SIG-M5 treated with dmso at 0.1 percent for 504 hours (cell line): ENCODE measurements at regions not wholly inside any gene's neighbourhood (a gene's known extent, or its start where the extent isn't known, plus 50 kb on each side); places are given as distances from the start of the nearest gene placed in this dataset.
"Not testable (repeated sequence)": the region's sequence is repeated elsewhere in the genome, so short reads cannot be mapped to it uniquely, and the experiment has no call there.

Source experiments
- DNase-seq: peaks from one replicate; lab custom pipeline; 2025; ENCODE audit not compliant: unreplicated experiment; lab: John Stamatoyannopoulos, UW

DNA sequence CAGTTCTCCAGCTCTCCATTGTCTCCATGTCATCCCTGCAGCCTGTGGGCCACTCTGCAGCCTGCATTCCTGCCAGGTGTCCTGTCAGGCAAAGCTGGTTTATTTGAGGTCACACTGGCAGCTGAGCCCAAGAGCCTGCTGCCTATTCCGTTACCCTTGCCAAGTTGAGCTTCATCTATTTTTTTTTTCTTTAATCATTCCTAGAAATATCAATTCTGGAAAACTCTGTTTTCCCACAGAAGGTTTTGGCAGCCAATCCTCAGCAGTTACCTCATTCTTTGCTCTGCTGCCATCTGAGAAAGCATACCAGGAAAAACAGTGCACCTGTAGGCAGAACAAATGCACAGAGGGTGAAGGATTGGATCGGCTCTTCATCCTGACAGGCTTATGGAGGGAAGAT, 411.0 kb upstream of the ACVR2A start:
- no peak for DNase-seq

DNA sequence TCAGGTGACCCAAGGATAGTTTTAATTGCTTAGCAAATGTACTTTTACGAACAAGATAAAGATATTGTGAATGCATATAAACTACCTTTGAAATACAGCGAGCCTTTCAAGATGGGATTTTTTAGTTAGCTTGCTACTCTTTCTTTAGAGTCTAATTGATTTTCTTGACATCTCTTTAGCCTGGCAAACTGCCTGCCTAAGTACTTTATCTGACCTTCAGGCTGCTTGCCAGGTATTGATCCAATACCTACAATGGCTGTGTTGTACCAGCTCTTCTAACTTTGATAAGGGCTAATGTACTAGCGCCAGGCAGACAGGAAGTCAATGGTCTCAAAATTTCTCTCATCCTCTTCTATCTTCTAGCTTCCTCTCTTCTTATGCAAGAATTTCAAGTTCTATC, 414.4 kb upstream of the ACVR2A start:
- no peak for DNase-seq

DNA sequence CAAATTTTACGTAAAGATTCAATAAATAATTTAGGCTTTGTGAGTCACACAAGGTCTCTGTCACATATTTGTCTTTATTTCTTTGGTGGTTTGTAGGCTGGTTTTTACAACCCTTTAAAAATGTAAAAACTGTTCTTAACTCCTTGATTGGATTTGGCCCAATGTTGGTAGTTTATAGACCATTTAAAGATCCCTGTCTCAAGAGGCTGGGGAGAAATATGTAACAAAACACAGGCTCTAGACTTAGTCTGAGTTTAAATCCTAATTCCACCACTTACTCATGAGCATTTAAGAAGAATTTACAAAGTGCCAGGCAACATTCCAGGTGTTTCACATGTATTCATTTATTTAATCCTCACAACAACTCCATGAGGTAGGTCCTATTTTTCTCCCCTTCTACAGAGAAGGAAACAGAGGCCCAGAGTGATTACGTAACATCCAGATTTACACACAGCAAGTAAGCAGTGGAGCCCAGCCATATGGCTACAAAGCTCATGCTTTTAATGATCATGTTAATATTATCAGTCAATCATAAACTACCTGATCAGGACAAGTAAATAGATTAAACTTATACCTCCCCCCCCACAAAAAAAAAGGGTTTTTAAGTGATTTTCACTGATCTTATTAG, 416.6 kb upstream of the ACVR2A start:
- DNase-seq, result no peak

DNA sequence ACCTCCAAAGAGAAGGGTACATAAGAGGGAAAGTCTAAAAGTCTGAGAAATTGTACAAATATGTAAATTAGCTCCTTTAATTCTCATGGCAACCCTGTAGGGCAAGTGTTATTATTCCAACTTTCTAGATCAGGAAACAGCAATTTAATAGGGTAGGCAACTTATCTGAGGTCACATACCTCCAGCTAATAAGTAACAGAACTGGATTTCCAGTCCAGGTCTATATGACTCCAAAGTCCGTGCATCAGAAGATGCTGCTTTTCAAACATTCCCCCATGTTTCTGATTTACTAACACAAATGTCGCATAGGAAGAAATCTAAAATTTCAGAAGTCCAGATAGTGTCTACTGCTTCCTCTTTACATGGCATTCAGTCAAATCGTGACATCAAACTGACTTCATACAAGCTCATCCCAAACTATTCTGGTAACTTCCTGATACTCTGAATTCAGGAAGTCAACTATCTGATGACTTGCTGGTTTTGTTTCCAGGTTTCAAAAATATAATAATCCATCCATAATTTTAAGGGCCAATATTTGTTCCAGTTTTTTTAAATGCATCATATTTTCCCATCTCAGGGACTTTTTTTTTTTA, 419.3 kb upstream of the ACVR2A start:
- no peak for DNase-seq

DNA sequence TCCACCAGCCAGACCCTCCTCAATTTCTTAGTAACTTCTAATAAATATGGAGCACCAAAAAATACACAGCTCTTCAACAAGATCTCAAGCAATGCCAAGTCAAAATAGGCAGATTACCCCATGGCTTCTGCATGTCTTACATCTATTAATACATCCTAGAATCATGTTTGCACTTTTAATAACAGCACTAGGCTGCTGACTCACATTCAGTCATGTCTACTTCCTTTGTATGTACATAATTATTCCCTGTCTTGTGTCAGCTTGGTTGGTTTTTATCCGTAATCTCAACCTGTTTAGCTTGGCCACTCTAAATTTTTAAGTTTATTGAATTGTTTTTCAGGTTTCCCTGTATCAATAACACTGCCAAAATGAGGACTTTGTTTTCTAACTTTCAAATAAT, 420.1 kb upstream of the ACVR2A start:
- no peak for DNase-seq

DNA sequence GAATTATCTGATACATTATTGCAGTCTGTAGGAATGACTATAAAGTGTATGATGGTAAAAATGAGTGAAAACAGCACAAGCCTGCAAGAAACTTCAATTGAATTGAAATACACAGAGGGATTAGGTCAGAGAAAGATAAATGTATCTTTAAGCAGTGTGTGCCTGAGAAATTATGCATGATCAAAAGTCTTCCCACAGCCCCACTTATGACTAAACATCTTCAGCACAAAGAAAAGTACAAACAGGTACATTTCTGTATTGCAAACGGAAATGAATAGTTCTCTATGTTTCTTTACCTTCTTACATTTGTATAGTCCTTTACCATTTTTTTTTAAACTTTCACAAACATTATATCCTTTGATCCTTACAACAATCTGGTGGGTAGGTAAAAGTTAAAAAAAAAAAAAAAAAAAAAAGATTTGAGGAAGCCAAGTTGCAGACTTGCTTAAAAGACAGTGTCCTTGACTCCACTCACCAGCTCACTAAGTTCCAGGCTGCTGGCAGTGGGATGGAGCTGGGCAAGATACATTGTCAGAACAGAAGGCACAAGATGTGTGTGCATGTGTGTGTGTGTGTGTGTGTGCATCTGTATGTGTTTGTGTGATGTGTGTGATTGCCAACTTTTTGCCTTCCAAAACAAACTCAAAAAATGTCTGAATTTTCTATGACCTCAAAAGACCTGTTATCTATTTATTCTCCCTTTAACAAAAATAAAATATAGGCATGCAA, 423.7 kb upstream of the ACVR2A start:
- DNase-seq, result no peak

DNA sequence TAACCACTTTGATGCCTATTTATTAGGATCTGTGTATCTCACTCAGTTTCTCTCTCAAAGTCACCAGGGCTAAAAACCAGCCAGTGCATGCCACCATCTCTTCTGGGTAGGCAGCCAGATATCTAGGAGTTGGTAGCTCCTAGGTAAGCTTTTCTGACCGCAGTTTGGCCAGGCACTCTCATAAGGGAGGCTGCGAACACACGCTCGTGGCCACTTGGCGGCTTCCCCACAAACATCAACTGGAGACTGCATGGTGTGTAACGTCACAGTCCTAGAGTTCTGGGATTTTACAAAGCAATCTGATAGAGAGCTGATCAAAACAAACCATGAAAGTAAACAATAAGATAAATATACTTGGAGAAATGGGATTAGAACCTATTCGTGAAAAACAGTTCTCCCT, 424.3 kb upstream of the ACVR2A start:
- no peak for DNase-seq

DNA sequence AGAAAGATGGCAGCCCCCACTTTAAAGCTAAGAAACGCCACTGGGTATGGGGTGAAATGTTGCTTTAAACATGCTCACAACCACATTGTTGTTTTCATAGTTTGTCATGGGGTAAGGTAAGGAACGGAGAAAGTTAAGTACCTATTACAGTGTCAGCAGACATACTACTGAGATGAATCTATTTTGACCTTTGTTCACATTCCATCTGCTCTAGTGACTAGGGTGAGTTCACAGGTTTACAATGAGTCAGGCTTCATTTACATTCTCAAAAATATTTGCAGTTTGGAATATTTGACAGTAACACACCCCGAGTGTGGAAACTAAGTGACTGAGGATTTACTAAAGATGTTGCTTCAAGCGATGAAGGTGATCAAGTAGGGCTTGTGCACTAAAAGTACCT, 428.7 kb upstream of the ACVR2A start:
- peak; percentile 10 for DNase-seq

DNA sequence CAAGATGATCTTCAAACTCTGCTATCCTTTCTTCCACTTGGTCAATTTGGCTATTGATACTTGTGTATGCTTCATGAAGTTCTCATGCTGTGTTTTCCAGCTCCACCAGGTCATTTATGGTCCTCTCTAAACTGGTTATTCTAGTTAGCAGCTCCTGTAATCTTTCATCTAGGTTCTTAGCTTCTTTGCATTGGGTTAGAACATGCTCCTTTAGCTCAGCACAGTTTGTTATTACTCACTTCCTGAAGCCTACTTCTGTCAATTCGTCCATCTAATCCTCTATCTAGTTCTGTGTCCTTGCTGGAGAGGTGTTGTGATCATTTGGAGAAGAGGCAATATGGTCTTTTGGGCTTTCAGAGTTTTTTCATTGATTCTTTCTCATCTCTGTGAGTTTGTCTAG, 430.2 kb upstream of the ACVR2A start:
- DNase-seq, result not testable (repeated sequence)

DNA sequence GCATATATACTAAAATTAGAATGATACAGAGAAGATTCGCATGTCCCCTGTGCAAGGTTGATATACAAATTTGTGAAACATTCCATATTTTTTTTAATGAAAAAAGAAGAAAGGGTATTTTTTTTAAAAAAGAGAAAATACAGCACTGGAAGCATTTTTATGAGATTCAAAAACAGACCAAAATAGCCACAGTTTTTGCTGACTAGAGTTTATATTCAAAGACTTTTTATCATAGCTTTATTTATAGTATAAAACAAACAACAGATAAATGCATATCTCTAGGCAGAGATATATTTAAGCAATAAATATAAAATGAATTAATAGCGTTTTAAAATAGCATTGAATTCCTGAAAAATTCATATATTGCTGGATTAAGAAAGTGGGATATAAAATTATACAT, 436.5 kb upstream of the ACVR2A start:
- DNase-seq, result no peak

DNA sequence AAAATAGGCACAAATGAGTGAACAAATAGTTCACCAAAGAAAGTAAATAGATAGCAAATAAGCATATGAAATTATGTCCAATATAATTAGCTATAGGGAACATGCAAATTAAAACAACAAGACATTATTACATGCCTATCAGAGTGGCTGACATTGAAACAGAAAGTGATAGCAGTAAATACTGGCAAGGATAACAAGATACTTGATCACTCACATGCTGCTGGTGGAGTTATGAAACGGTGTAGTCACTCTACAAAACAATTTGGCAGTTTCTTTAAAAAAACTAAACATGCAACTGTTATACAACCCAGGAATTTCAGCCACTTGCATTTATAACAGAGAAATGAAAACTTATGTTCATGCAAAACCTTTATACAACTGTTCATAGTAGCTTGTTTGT, 439.2 kb upstream of the ACVR2A start:
- no peak for DNase-seq

DNA sequence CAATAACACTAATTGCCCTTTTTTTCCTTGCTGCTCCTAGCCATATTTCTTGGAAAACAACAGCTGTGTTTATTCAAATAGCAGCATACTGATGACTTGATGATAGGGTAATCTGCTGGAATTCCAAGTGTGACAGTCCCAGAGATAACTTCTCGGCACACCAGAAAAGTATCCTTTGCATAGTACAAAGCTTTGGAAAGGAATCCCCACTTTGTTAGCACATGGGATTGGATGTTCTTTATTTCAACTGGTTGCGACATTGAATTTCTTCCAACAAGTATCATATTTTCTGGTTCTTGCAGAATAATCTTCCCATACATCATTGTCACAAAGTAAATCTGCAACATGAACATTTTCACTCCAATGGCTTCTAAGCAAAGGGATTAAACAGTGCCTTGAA, 445.8 kb upstream of the ACVR2A start:
- no peak for DNase-seq

DNA sequence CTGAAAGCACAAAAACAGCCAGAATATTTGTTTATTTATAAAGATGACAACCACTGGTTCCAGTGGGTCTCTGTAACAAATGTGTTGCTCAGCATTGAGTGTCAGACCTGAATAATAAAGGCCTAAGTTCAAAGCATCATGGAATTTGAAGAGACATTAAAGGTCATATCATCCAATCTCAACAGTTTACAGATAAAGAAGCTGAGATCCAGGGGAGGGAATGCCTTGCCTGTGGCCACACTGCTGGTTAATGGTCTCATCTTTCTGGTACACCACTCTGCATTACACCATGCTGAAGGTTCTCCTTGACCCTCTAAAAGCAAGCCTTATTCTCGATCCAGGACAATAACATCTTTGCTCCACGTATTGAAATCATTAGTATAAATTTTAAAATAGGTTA, 446.5 kb upstream of the ACVR2A start:
- no peak for DNase-seq

DNA sequence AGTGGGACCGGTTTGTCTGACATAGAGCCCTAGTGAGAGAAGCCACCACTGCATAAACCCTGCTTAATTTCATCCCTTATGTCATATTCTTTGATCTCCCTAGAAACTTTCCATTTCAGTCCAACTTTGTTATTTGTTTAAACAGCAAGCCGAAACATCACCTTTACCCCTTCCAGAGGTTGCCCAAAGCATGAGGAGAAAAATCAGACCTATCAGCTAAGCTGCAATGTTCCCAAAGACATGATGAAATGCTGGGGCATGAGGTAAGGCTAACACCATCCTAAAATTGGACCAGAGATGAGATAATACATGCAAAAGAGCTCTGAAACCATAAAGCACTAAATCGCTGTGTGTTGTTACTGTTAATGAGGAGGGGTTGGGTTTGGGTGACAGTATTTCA, 447.9 kb upstream of the ACVR2A start:
- no peak for DNase-seq

DNA sequence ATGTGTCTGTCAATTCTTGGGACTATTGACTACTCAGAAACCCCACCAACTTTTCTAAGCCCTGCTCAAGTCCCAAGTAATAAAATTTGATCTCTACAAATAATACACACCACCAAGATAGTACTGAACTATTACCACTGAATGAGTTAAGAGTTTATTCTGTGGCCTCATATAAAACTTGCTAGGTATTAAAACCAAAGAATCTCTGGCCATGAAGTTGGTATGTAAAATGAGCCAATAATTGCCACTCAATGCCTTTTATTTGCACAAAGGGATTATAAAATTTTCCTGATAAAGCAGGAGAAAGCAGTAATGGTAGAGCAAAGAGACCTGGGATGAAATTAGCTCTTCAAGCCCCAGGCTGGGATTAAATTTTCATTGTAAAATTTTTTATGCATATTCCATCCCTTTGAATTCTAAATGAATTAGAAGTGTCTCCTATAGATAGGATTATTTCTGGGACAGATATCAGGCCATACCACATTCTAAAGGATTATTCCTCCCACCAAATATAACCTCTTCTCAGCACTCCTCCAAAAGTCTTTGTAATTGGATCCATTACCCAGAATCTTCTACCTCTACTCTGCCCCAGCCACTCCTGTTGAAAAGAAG, 450.5 kb upstream of the ACVR2A start:
- DNase-seq, result no peak

DNA sequence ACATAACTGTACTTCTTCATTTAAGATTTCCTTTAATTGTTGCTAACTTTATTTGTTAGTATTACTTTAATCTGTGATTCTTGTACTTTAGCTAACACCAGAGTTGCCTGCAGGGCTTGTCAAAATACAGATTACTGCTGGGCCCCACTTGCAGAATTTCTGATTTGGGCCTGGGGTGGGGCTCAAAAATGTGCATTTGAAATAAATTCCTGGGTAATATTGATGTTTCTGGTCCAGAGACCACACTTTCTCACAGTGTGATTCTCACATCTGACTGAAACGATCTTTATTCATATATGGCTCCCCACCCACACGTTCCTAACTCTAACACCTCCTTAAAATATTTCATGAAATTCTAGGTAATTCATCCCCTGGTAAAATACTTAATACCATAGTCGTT, 452.6 kb upstream of the ACVR2A start:
- no peak for DNase-seq

DNA sequence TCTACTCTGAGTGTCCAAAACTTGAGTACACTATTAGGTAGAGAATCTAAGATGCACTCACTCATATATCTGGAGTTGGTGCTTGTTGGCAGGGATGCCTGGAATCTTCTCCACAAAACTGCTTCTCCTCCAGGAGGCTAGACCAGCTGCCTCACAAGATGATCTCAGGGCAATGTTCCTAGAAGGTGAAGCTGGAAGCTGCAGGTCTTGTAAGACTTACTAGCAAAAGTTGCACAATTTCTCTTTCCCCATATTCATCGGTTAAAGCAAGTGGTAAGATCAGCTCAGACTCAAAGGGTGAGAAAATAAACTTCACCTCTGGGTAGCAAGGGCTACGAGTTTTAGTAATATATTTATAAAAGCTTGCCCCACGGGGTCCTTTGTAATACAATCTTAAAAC, 454.4 kb upstream of the ACVR2A start:
- no peak for DNase-seq

DNA sequence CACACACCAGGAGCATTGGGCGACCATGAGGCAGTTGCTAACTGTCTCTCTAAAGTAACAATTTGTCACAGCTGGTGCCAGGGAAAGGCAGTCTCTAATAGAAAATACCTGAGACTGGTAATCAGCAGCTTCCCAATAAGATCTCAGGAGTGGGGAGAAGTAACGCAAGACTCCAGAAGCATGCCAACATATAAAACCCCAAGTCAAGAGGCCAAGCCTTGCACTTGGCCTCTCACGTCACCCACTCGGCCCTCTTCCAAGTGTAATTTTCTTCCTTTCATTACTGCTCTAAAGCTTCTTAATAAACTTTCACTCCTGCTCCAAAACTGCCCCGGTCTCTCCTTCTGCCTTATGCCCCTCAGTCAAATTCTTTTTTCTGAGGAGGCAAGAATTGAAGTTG, 455.6 kb upstream of the ACVR2A start:
- DNase-seq, result no peak

DNA sequence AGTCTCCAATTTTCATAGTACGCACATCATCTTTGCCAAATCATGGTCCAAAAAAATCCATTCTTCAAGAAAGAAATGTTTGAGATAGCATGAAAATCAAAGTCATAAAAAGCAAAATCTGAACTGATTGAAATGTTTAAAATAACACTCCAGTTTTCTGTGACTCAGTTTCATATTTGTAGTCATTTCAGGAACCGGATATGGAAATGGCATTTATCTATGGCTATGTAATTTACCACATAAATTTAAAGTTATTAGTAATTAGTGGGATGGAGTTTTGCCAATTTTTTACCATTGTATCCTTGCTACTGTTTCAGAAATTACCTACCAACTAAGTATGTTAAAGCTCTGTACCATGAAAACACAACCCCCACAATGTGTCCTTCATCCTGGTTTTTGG, 456.6 kb upstream of the ACVR2A start:
- no peak for DNase-seq

DNA sequence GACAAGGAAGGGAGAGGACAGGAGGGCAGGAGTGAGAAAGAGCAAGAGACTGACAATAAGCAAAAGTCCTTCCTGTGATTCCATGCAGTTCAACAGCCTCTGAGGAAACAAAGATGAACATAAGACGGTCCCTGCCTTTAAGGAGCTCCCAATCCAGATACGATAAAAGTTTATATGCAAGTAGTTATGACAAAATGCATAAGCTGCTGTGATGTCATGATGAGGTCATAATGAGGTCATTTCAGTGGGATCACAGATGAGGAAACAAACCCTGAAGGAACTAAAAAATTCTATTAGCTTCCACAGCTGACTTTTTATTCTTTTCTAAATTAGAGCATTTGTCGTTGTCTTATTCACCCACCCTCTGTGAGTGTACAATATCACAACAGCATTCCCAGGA, 458.5 kb upstream of the ACVR2A start:
- no peak for DNase-seq

DNA sequence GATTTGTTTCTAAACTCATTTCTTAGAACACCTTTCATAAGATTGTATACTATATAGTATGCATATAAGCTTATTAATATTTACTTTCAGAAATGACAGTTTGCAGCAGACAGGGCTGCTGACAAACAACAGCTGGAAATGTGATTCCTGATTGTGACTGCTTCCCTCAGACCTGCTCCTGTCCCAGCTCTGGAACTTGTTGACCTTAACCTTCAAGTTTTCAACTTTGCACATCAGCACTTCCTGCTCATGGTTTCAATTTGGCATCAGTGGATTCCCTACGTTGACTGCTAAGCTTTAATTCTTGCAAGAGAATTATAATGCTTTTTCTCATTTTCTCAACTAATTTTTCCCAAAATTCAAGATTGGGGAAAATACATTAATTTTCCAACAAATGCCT, 459.2 kb upstream of the ACVR2A start:
- DNase-seq, result no peak

DNA sequence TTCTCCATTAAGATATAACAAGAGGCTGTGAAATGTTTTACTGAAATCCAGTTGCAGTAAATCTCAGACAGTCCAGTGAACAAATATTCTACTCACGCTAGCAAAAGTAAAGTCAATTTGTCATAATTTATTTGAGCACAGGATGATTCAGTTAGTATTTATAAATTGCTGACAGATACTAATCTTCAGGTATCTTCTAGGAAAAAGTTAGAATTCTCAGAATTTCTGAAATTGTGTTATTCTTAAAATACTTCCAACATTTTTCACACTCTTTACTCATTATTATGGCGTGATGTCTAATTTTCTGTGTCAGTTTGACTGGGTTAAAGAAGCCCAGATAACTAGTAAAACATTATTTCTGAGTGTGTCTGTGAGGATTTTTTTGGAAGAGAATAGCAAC, 460.2 kb upstream of the ACVR2A start:
- DNase-seq, result no peak
